HCT116 (cell line): ENCODE measurements at regions not wholly inside any gene's neighbourhood (a gene's known extent, or its start where the extent isn't known, plus 50 kb on each side); places are given as distances from the start of the nearest gene placed in this dataset.

Source experiments
- ATAC-seq: fragments of 200-7000 bp; cut with Tn5 transposase; 2 replicates; pipeline ENCODE4 v1.9.1; 2020; ENCODE audit warnings: mild to moderate bottlenecking, moderate library complexity
- BruUV-seq: library from RNA; stranded (reverse); fragments of 400-500 nt; replicated peaks from 2 replicates; lab custom pipeline; 2021; lab: Mats Ljungman, UMichigan
- CTCF ChIA-PET: fragments of 300-600 bp; sonication (Branson Sonifier 250); formaldehyde crosslinking; loops from one replicate; lab custom pipeline; 2021; ENCODE audit warnings: antibody characterized with exemption; lab: Charles Lee
- POLR2A ChIA-PET: fragments of 300-600, 350-600 bp; sonication (Branson Sonifier 250); formaldehyde crosslinking; loops from one replicate; lab custom pipeline; 2021; ENCODE audit warnings: antibody characterized with exemption; lab: Charles Lee
- RAD21 ChIA-PET, 2 experiments: fragments of 300-600 bp; sonication (Branson Sonifier 250); formaldehyde crosslinking; loops; one replicate each; lab custom pipeline; 2023; ENCODE audit warnings: low total read pairs in 2 of 2; ENCODE audit not compliant: uncharacterized antibody in 2 of 2, unreplicated experiment in 2 of 2, low non-redundant PET in 1 of 2; lab: Charles Lee
- DNase-seq: peaks from one replicate; pipeline ENCODE4 v3.0.0-alpha.2; 2010; ENCODE audit warnings: low read depth, low spot score
- H2AFZ ChIP-seq: fragments of 200-600 bp; shearing (Covaris generic), sonication (generic); 2 replicates; pipeline ENCODE4 v1.6.1; 2017; ENCODE audit warnings: low read depth, mixed run types, mixed read lengths, antibody characterized with exemption, low read length; ENCODE audit not compliant: poor library complexity, severe bottlenecking
- H3K27ac ChIP-seq: 2 replicates; pipeline ENCODE4 v1.5.1; 2012; ENCODE audit warnings: low read depth, low read length
- H3K27me3 ChIP-seq: fragments of 200-600 bp; sonication (generic); 2 replicates; pipeline ENCODE4 v1.6.1; 2016; ENCODE audit warnings: mixed run types, low read length, mixed read lengths; ENCODE audit not compliant: insufficient read depth
- H3K36me3 ChIP-seq, 2 experiments: fragments of 200-500 bp in 1 of 2; fragments of 200-600 bp in 1 of 2; sonication (Bioruptor generic) in 1 of 2; sonication (generic) in 1 of 2; 2 replicates each; pipeline versions ENCODE4 v1.5.1 to v1.6.1; 2014 to 2016; ENCODE audit warnings: low read length in 2 of 2, inconsistent platforms in 1 of 2, mixed read lengths in 1 of 2, mixed run types in 1 of 2; ENCODE audit not compliant: insufficient read depth in 2 of 2, control insufficient read depth in 1 of 2
- H3K4me1 ChIP-seq, 2 experiments: fragments of 200-600 bp in 1 of 2; sonication (generic) in 1 of 2; 2 replicates each; pipeline versions ENCODE4 v1.5.1 to v1.6.1; 2012 to 2017; ENCODE audit warnings: low read length in 2 of 2, inconsistent platforms in 1 of 2, mild to moderate bottlenecking in 1 of 2, mixed read lengths in 1 of 2, mixed run types in 1 of 2, moderate library complexity in 1 of 2; ENCODE audit not compliant: insufficient read depth in 2 of 2, control insufficient read depth in 1 of 2
- H3K4me2 ChIP-seq: fragments of 200-600 bp; sonication (generic); 2 replicates; pipeline ENCODE4 v1.6.1; 2017; ENCODE audit warnings: mixed run types, low read length, mixed read lengths
- H3K4me3 ChIP-seq, 2 experiments: fragments of 200-600 bp in 1 of 2; sonication (generic) in 1 of 2; replicated peaks in 1 of 2; 2 replicates each; pipeline ENCODE4 v1.5.1; 2011 to 2016; ENCODE audit warnings: low read length in 2 of 2, control low read depth in 1 of 2, low read depth in 1 of 2, mild to moderate bottlenecking in 1 of 2, mixed read lengths in 1 of 2, mixed run types in 1 of 2
- H3K79me2 ChIP-seq: fragments of 200-600 bp; sonication (generic); 2 replicates; pipeline ENCODE4 v1.6.1; 2017; ENCODE audit warnings: mild to moderate bottlenecking, mixed run types, low read length, moderate library complexity, mixed read lengths; ENCODE audit not compliant: insufficient read depth
- H3K9ac ChIP-seq: fragments of 200-600 bp; sonication (generic); 2 replicates; pipeline ENCODE4 v1.6.1; 2016; ENCODE audit warnings: low read length, mixed read lengths
- H3K9me2 ChIP-seq: fragments of 200-600 bp; sonication (generic), shearing (Covaris generic); 2 replicates; pipeline ENCODE4 v1.6.1; 2017; ENCODE audit warnings: mixed run types, mild to moderate bottlenecking, moderate library complexity; ENCODE audit not compliant: insufficient read depth
- H3K9me3 ChIP-seq, 2 experiments: fragments of 200-500 bp in 1 of 2; fragments of 200-600 bp in 1 of 2; sonication (Bioruptor generic) in 1 of 2; sonication (generic) in 1 of 2; 2 replicates each; pipeline ENCODE4 v1.6.1; 2014 to 2017; ENCODE audit warnings: low read length in 2 of 2, mixed read lengths in 2 of 2, inconsistent platforms in 1 of 2, low read depth in 1 of 2, mild to moderate bottlenecking in 1 of 2, mixed run types in 1 of 2, moderate library complexity in 1 of 2; ENCODE audit not compliant: control insufficient read depth in 1 of 2, insufficient read depth in 1 of 2
- H4K20me1 ChIP-seq: fragments of 200-600 bp; sonication (generic), shearing (Covaris generic); 2 replicates; pipeline ENCODE4 v1.6.1; 2017; ENCODE audit warnings: mixed run types, mild to moderate bottlenecking, moderate library complexity; ENCODE audit not compliant: insufficient read depth
- CBX3 ChIP-seq: IDR thresholded peaks from 2 replicates; pipeline ENCODE4 v1.6.1; 2012; ENCODE audit warnings: low read depth
- CTCF ChIP-seq, 3 experiments: fragments of 200-600 bp in 1 of 3; sonication (generic) in 1 of 3; IDR thresholded peaks in 2 of 3; conservative IDR thresholded peaks in 1 of 3; 2 replicates each; pipeline ENCODE4 v1.5.1; 2012 to 2017; ENCODE audit warnings: low read depth in 2 of 3, low read length in 2 of 3, antibody characterized with exemption in 1 of 3, borderline replicate concordance in 1 of 3, control low read depth in 1 of 3, mild to moderate bottlenecking in 1 of 3, mixed read lengths in 1 of 3, mixed run types in 1 of 3, moderate library complexity in 1 of 3; ENCODE audit not compliant: insufficient read depth in 1 of 3
- EGR1 ChIP-seq: IDR thresholded peaks from 2 replicates; pipeline ENCODE4 v1.6.1; 2012; ENCODE audit warnings: low read depth
- EZH2 ChIP-seq: fragments of 200-600 bp; sonication (generic); IDR thresholded peaks from 2 replicates; pipeline ENCODE4 v1.6.1; 2017; ENCODE audit warnings: antibody characterized with exemption, mixed run types
- EZH2phosphoT487 ChIP-seq: fragments of 200-600 bp; IDR thresholded peaks from 2 replicates; pipeline ENCODE4 v1.6.1; 2018; ENCODE audit warnings: antibody characterized with exemption, borderline replicate concordance
- RAD21 ChIP-seq: IDR thresholded peaks from 2 replicates; pipeline ENCODE4 v1.6.1; 2012; ENCODE audit warnings: low read depth, mild to moderate bottlenecking
- SIN3A ChIP-seq: IDR thresholded peaks from 2 replicates; pipeline ENCODE4 v1.6.1; 2012; ENCODE audit warnings: low read depth
- SP1 ChIP-seq: IDR thresholded peaks from 2 replicates; pipeline ENCODE4 v1.6.1; 2012; ENCODE audit warnings: low read depth
- YY1 ChIP-seq: IDR thresholded peaks from 2 replicates; pipeline ENCODE4 v1.6.1; 2011; ENCODE audit warnings: low read length, low read depth, moderate library complexity, mild to moderate bottlenecking; ENCODE audit not compliant: insufficient replicate concordance; ENCODE audit errors: extremely low read depth
- ZBTB33 ChIP-seq: IDR thresholded peaks from 2 replicates; pipeline ENCODE4 v1.6.1; 2011; ENCODE audit warnings: mild to moderate bottlenecking, low read length, moderate library complexity; ENCODE audit not compliant: insufficient replicate concordance; ENCODE audit errors: extremely low read depth
- ZNF274 ChIP-seq: fragments of 200-500 bp; sonication (Bioruptor generic); IDR thresholded peaks from 2 replicates; pipeline ENCODE4 v1.6.1; 2014; ENCODE audit warnings: mild to moderate bottlenecking, low read depth, low read length, inconsistent platforms
- intact Hi-C: fragments of 100-400 bp; cut with micrococcal nuclease; formaldehyde crosslinking; loops from 2 replicates; pipeline ENCODE4 v1.10.0; 2022
- TF ChIP-seq, protein P1 (sequence below): IDR thresholded peaks from 2 replicates; pipeline ENCODE4 v1.6.1; 2012; ENCODE audit warnings: low read depth

DNA sequence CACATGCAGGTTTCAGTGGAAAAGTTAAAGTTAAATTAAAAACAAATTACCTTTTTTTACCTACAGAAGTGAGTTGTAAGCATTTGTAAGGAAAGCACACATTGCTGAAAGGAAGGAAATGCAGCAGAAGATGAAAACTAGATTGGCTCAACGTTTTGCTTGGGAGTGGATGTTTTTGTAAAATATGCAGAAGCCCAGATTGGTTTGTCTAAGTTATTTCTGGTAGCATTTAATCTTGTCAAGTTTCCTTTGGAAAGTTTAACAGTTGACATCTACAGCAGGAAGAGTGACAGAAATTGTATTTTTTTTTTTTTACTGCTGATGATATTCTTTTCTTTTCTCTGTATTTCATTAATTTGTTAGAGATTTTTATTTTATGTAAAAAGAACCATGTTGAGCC, 315.1 kb upstream of the MON1B start:
- Histone ChIP-seq H3K27me3 (no peaks in the 10 kb centered on the region), H4K20me1 (no peaks in the 10 kb centered on the region; the same call in 1 of the 2 replicates), H3K4me3 (no peak overlapping the region), H3K36me3 (no peaks in the 10 kb centered on the region), H2AFZ (no peak overlapping the region), H3K9ac (no peak overlapping the region), H3K27ac (no peak overlapping the region), H3K4me1 (no peaks in the 10 kb centered on the region), H3K79me2 (no peaks in the 10 kb centered on the region), H3K9me3 (peaks cover 0 to 4% of the 10 kb centered on the region in 2 experiments; a peak in 1 of 4 replicates), H3K9me2 (no peaks in the 10 kb centered on the region), H3K4me2 (no peak overlapping the region)
- ChIA-PET RAD21 (no interaction called here), CTCF (no interaction called here), POLR2A (no interaction called here)
- BruUV-seq, result no TSS peak
- ATAC-seq, result no peak
- DNase-seq, result no peak
- TF ChIP-seq SP1 (no peak), SIN3A (no peak), EGR1 (no peak), ZNF274 (no peak), RAD21 (no peak), EZH2phosphoT487 (no peak), EZH2 (no peak), ZBTB33 (no peak), CTCF (IDR thresholded peaks at IDR 0.05 in 2 of 3, conservative IDR thresholded peaks at IDR 0.05 in 1 of 3; ENCODE audit: borderline replicate concordance in 1 of 3, insufficient read depth in 1 of 3, low read depth in 2 of 3, low read length in 2 of 3) (no peak), CBX3 (no peak), YY1 (no peak)
- TF ChIP-seq, protein P1, sequence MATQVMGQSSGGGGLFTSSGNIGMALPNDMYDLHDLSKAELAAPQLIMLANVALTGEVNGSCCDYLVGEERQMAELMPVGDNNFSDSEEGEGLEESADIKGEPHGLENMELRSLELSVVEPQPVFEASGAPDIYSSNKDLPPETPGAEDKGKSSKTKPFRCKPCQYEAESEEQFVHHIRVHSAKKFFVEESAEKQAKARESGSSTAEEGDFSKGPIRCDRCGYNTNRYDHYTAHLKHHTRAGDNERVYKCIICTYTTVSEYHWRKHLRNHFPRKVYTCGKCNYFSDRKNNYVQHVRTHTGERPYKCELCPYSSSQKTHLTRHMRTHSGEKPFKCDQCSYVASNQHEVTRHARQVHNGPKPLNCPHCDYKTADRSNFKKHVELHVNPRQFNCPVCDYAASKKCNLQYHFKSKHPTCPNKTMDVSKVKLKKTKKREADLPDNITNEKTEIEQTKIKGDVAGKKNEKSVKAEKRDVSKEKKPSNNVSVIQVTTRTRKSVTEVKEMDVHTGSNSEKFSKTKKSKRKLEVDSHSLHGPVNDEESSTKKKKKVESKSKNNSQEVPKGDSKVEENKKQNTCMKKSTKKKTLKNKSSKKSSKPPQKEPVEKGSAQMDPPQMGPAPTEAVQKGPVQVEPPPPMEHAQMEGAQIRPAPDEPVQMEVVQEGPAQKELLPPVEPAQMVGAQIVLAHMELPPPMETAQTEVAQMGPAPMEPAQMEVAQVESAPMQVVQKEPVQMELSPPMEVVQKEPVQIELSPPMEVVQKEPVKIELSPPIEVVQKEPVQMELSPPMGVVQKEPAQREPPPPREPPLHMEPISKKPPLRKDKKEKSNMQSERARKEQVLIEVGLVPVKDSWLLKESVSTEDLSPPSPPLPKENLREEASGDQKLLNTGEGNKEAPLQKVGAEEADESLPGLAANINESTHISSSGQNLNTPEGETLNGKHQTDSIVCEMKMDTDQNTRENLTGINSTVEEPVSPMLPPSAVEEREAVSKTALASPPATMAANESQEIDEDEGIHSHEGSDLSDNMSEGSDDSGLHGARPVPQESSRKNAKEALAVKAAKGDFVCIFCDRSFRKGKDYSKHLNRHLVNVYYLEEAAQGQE, result no peak
- intact Hi-C loops, result no loop called here
